A549 (cell line): ENCODE measurements at regions not wholly inside any gene's neighbourhood (a gene's known extent, or its start where the extent isn't known, plus 50 kb on each side); places are given as distances from the start of the nearest gene placed in this dataset.

ENCODE experiments used
- ATAC-seq, 2 experiments: fragments of 200-7000 bp in 1 of 2; fragments of >200 bp in 1 of 2; cut with Nextera tagmentation in 1 of 2; cut with Tn5 transposase in 1 of 2; 3 replicates each; pipeline versions ENCODE4 v1.8.0 to v1.9.1; 2018 to 2020; ENCODE audit warnings: mild to moderate bottlenecking in 1 of 2, moderate library complexity in 1 of 2
- CTCF ChIA-PET: fragments of 300-600 bp; sonication (Branson Sonifier 250); formaldehyde crosslinking; extraction: SDS; loops from one replicate; lab custom pipeline; 2021; ENCODE audit warnings: antibody characterized with exemption, inconsistent platforms; lab: Yijun Ruan, JAX
- POLR2A ChIA-PET: fragments of 350-600 bp; formaldehyde crosslinking; extraction: SDS; loops from one replicate; lab custom pipeline; 2021; ENCODE audit warnings: antibody characterized with exemption, inconsistent platforms; lab: Yijun Ruan, JAX
- DNase-seq, 2 experiments: peaks; one replicate each; pipeline versions ENCODE4 v3.0.0 to v3.0.0-alpha.2; 2011 to 2016; ENCODE audit warnings: low read depth in 1 of 2, low spot score in 1 of 2
- FAIRE-seq: peaks from 2 replicates; lab custom pipeline; 2011; peaks lifted over from hg19 to GRCh38; lab: Jason Lieb, UNC
- H3K27ac ChIP-seq, 2 experiments: fragments of >200 bp; sonication (Bioruptor Twin); formaldehyde crosslinking; 3 replicates each; pipeline ENCODE4 v1.5.1; 2016 to 2017
- H3K4me1 ChIP-seq: fragments of >200 bp; sonication (Bioruptor Twin); formaldehyde crosslinking; 3 replicates; pipeline ENCODE4 v1.6.1; 2016
- H3K4me2 ChIP-seq: fragments of >200 bp; sonication (Bioruptor Twin); formaldehyde crosslinking; 3 replicates; pipeline ENCODE4 v1.6.1; 2016
- H3K4me3 ChIP-seq: fragments of >200 bp; sonication (Bioruptor Twin); formaldehyde crosslinking; 3 replicates; pipeline ENCODE4 v1.5.1; 2016
- H3K9me3 ChIP-seq: fragments of >200 bp; sonication (Bioruptor Twin); formaldehyde crosslinking; 3 replicates; pipeline ENCODE4 v1.6.1; 2016
- CEBPB ChIP-seq, 2 experiments: fragments of >200 bp in 1 of 2; sonication (Bioruptor Twin) in 1 of 2; formaldehyde crosslinking in 1 of 2; IDR thresholded peaks; 2 replicates each; pipeline ENCODE4 v1.6.1; 2012 to 2016
- EHF ChIP-seq: fragments of 250-450 bp; sonication (Bioruptor Pico); IDR thresholded peaks from 2 replicates; pipeline ENCODE4 v1.5.0; 2020; ENCODE audit warnings: mild to moderate bottlenecking
- EP300 ChIP-seq, 2 experiments: fragments of >200 bp; sonication (Bioruptor Twin); formaldehyde crosslinking; IDR thresholded peaks; 2 replicates in 1 of 2; 3 replicates in 1 of 2; pipeline ENCODE4 v1.6.1; 2016 to 2017
- FOSB ChIP-seq: fragments of 250-450 bp; sonication (Bioruptor Pico); IDR thresholded peaks from 2 replicates; pipeline ENCODE4 v1.5.0; 2020; ENCODE audit warnings: mild to moderate bottlenecking, moderate library complexity
- FOXS1 ChIP-seq: fragments of 250-450 bp; sonication (Bioruptor Pico); IDR thresholded peaks from 2 replicates; pipeline ENCODE4 v1.5.0; 2020; ENCODE audit warnings: mild to moderate bottlenecking, moderate library complexity
- GATA3 ChIP-seq: IDR thresholded peaks from 2 replicates; pipeline ENCODE4 v1.6.1; 2012; ENCODE audit warnings: borderline replicate concordance
- HEYL ChIP-seq: fragments of 250-450 bp; sonication (Bioruptor Pico); IDR thresholded peaks from 2 replicates; pipeline ENCODE4 v1.8.0; 2021; ENCODE audit warnings: mild to moderate bottlenecking, moderate library complexity
- HOXA7 ChIP-seq: fragments of 250-450 bp; sonication (Bioruptor Pico); IDR thresholded peaks from 2 replicates; pipeline ENCODE4 v1.5.0; 2020; ENCODE audit warnings: mild to moderate bottlenecking, moderate library complexity
- JUN ChIP-seq, 2 experiments: fragments of >200 bp; sonication (Bioruptor Twin); formaldehyde crosslinking; IDR thresholded peaks; 2 replicates in 1 of 2; 3 replicates in 1 of 2; pipeline ENCODE4 v1.6.1; 2016 to 2017
- KDM1A ChIP-seq: fragments of 200-600 bp; sonication (generic); IDR thresholded peaks from 2 replicates; pipeline ENCODE4 v1.6.1; 2016; ENCODE audit warnings: low read depth, mild to moderate bottlenecking
- KDM5A ChIP-seq: fragments of 200-600 bp; sonication (generic); IDR thresholded peaks from 2 replicates; pipeline ENCODE4 v1.6.1; 2016; ENCODE audit warnings: antibody characterized with exemption, mild to moderate bottlenecking
- MAZ ChIP-seq: fragments of 150-350 bp; IDR thresholded peaks from 2 replicates; pipeline ENCODE4 v1.6.1; 2014; ENCODE audit warnings: antibody characterized with exemption, low read depth, low read length, borderline replicate concordance
- MYC ChIP-seq: IDR thresholded peaks from 2 replicates; pipeline ENCODE4 v1.6.1; 2012; ENCODE audit warnings: mild to moderate bottlenecking, inconsistent platforms, low read length, improper control_type of control experiment, borderline replicate concordance
- NPAS2 ChIP-seq: fragments of 250-450 bp; sonication (Bioruptor Pico); IDR thresholded peaks from 2 replicates; pipeline ENCODE4 v1.8.0; 2022; ENCODE audit warnings: mild to moderate bottlenecking, moderate library complexity, borderline replicate concordance
- NR3C1 ChIP-seq: fragments of >200 bp; sonication (Bioruptor Twin); formaldehyde crosslinking; IDR thresholded peaks from 3 replicates; pipeline ENCODE4 v1.6.1; 2017
- PHF8 ChIP-seq: fragments of 200-600 bp; sonication (generic); IDR thresholded peaks from 2 replicates; pipeline ENCODE4 v1.6.1; 2016; ENCODE audit warnings: low read depth, mild to moderate bottlenecking, antibody characterized with exemption, moderate library complexity, borderline replicate concordance
- POLR2AphosphoS2 ChIP-seq: conservative IDR thresholded peaks from 2 replicates; pipeline ENCODE4 v1.6.1; 2012; ENCODE audit warnings: low read length, improper control_type of control experiment, inconsistent platforms
- RAD21 ChIP-seq, 2 experiments: fragments of >200 bp in 1 of 2; sonication (Bioruptor Twin) in 1 of 2; formaldehyde crosslinking in 1 of 2; IDR thresholded peaks in 1 of 2; conservative IDR thresholded peaks in 1 of 2; 2 replicates in 1 of 2; 3 replicates in 1 of 2; pipeline ENCODE4 v1.6.1; 2012 to 2018; ENCODE audit warnings: inconsistent platforms in 1 of 2
- REST ChIP-seq: fragments of 200-600 bp; sonication (generic); IDR thresholded peaks from 2 replicates; pipeline ENCODE4 v1.6.1; 2016; ENCODE audit warnings: antibody characterized with exemption, mild to moderate bottlenecking, moderate library complexity
- RNF2 ChIP-seq: fragments of 200-600 bp; sonication (generic); IDR thresholded peaks from 2 replicates; pipeline ENCODE4 v1.6.1; 2016; ENCODE audit warnings: low read depth, mild to moderate bottlenecking, antibody characterized with exemption, moderate library complexity, borderline replicate concordance
- SMC3 ChIP-seq: fragments of >200 bp; sonication (Bioruptor Twin); formaldehyde crosslinking; IDR thresholded peaks from 3 replicates; pipeline ENCODE4 v1.6.1; 2018; ENCODE audit warnings: inconsistent platforms
- SREBF2 ChIP-seq: fragments of 450-650 bp; IDR thresholded peaks from 2 replicates; pipeline ENCODE4 v1.6.1; 2014; ENCODE audit warnings: mild to moderate bottlenecking, moderate library complexity
- USF2 ChIP-seq: fragments of 450-650 bp; IDR thresholded peaks from 2 replicates; pipeline ENCODE4 v1.6.1; 2014; ENCODE audit warnings: antibody characterized with exemption
- ZSCAN20 ChIP-seq: fragments of 250-450 bp; sonication (Bioruptor Pico); IDR thresholded peaks from 2 replicates; pipeline ENCODE4 v1.8.0; 2022; ENCODE audit warnings: mild to moderate bottlenecking, moderate library complexity
- WGBS: methylation state at CpG from one replicate; pipeline ENCODE4 v1.1.6; 2017; ENCODE audit errors: missing lambda C conversion rate; 5-methylcytosine and 5-hydroxymethylcytosine counted together
- TF ChIP-seq, protein P1 (sequence below): fragments of 250-450 bp; sonication (Bioruptor Pico); IDR thresholded peaks from 2 replicates; pipeline ENCODE4 v1.5.0; 2021; ENCODE audit warnings: mild to moderate bottlenecking, moderate library complexity, borderline replicate concordance
- TF ChIP-seq, protein P2 (sequence below): fragments of 250-450 bp; sonication (Bioruptor Pico); IDR thresholded peaks from 2 replicates; pipeline ENCODE4 v1.5.0; 2020; ENCODE audit warnings: low read depth, mild to moderate bottlenecking, moderate library complexity

GRCh38 chr6:44043479-44044153, 83.6 kb downstream of the MRPL14 start (continued):
- TF ChIP-seq REST, result no peak
- TF ChIP-seq KDM5A, result no peak
- no peak for TF ChIP-seq MYC

DNA sequence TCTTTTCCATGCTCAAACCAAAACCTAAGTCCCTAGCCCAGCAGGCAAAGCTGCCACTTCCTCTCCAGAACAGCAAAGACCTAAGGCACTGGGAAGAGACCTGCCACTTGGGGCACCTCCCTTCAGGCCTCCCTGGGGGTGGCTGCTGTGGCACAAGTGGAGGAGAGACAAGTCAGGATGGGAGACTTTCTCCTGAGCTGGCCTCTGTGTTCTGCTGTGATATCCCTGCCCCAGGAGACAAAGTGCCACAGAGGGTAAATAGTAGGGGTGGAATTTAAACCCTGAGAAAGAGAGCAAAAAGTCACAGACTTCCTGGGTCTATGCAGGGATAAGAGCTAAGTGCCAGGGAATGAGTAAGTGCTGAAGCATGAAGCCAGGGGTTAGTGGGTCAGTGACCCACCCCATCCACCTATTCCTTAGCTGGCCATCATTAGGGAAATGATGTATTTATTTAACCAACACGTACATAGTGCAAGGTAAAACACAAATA, 84.2 kb downstream of the MRPL14 start:
- CTCF ChIA-PET, result interaction anchor here (1.1 to 2.1 kb wide), 8 partner anchors 10 to 273 kb away, joined by 3 to 9 read pairs (median 6); partner anchors contain the start of gene VEGFA
- Histone ChIP-seq H3K4me3 (no peak overlapping the region), H3K27ac (peak overlapping the region; percentile 95 to 98), H3K4me1 (peaks cover 89% of the 10 kb centered on the region), H3K4me2 (peak overlapping the region; percentile 69), H3K9me3 (no peaks in the 10 kb centered on the region)
- FAIRE-seq (no peak), DNase-seq (peak in 1 of 2 experiments; percentile 80), ATAC-seq (peak; percentile 35 to 69)
- POLR2A ChIA-PET, result interaction anchor here (0.8 to 2.9 kb wide), 3 partner anchors 10 to 31 kb away, joined by 5 to 10 read pairs (median 5); no protein-coding TSS in a partner anchor
- 13% methylated on average over 1 of the region's 1 CpG for WGBS
- no peak for TF ChIP-seq REST
- TF ChIP-seq KDM5A, result no peak
- no peak for TF ChIP-seq USF2
- no peak for TF ChIP-seq EHF (CRISPR knock-in tag)
- TF ChIP-seq CEBPB (IDR thresholded peaks at IDR 0.05), result no peak
- TF ChIP-seq, protein P1, sequence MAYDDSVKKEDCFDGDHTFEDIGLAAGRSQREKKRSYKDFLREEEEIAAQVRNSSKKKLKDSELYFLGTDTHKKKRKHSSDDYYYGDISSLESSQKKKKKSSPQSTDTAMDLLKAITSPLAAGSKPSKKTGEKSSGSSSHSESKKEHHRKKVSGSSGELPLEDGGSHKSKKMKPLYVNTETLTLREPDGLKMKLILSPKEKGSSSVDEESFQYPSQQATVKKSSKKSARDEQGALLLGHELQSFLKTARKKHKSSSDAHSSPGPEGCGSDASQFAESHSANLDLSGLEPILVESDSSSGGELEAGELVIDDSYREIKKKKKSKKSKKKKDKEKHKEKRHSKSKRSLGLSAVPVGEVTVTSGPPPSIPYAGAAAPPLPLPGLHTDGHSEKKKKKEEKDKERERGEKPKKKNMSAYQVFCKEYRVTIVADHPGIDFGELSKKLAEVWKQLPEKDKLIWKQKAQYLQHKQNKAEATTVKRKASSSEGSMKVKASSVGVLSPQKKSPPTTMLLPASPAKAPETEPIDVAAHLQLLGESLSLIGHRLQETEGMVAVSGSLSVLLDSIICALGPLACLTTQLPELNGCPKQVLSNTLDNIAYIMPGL, result no peak
- no peak for TF ChIP-seq FOSB (CRISPR knock-in tag)
- TF ChIP-seq ZSCAN20 (CRISPR knock-in tag), result no peak
- TF ChIP-seq NR3C1, result no peak
- TF ChIP-seq RNF2, result no peak
- no peak for TF ChIP-seq POLR2AphosphoS2
- no peak; a peak in 1 of 5 replicates for TF ChIP-seq RAD21 (conservative IDR thresholded peaks at IDR 0.05 in 1 of 2, IDR thresholded peaks at IDR 0.05 in 1 of 2)
- TF ChIP-seq JUN (IDR thresholded peaks at IDR 0.05), result peak in 1 of 2 experiments; percentile 23; a peak in 1 of 5 replicates
- TF ChIP-seq PHF8, result no peak
- TF ChIP-seq SREBF2, result no peak
- no peak for TF ChIP-seq MAZ
- TF ChIP-seq KDM1A, result no peak
- TF ChIP-seq EP300 (IDR thresholded peaks at IDR 0.05), result peak; percentile 21 to 22; a peak in 2 of 5 replicates
- TF ChIP-seq FOXS1 (CRISPR knock-in tag), result no peak
- TF ChIP-seq SMC3, result 0 out of 3 replicates have a peak, but pooled peaks have one; percentile 10
- TF ChIP-seq NPAS2, result no peak
- peak; percentile 56; the same call in 1 of the 2 replicates for TF ChIP-seq GATA3
- TF ChIP-seq HOXA7 (CRISPR knock-in tag), result no peak
- TF ChIP-seq, protein P2, sequence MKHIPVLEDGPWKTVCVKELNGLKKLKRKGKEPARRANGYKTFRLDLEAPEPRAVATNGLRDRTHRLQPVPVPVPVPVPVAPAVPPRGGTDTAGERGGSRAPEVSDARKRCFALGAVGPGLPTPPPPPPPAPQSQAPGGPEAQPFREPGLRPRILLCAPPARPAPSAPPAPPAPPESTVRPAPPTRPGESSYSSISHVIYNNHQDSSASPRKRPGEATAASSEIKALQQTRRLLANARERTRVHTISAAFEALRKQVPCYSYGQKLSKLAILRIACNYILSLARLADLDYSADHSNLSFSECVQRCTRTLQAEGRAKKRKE (CRISPR knock-in tag), result no peak
- TF ChIP-seq HEYL (CRISPR knock-in tag), result no peak
